ENCODE measurements at regions not wholly inside any gene's neighbourhood (a gene's known extent, or its start where the extent isn't known, plus 50 kb on each side); places are given as distances from the start of the nearest gene placed in this dataset.

DNA sequence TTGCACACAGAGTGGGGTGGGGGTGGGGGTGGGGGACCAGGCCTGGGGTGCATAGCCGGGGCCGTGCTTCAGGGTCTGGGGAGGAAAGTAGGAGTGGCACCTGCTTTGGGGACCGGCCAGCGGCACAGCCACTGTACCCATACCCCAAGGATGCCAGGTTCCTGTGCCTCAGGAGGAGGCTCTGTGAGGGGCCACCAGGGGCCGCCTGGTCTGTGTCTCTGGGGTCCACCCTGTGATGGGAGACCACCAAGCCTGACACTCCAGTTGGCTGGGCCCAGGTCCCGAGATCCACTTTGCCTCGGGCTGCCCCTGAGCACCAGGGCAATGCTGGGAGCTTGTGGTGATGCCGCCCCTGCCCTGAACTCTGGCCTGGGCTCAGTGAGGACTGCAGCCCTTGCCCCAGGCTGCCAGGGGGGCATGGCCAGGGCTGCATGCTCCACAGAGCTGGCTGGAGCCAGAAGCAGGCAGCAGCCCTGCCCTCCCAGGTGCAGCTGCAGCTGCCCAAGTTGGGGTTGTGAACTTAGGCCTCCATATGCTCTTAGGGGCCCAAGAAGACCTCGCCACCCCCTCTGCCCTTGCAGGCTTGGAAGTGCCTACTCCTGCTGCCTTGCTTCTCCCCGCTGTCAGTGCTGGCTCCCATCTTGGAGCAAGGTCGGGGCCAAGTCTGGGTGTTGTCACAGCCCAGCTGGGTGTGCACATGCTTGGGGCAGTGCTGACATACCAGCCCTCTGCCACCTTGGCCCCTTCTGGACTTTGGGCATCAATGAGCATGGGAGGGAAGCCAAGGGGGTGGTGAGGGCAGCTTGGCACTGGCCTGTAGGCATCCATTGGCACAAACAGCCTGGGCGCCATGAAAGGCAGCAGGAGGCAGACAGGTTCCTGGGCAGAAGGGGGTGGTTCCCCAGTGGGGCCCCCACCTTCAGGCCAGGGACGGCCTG is 123.3 kb upstream of the THY1 start:
- Histone ChIP-seq H3K36me3 (ENCODE audit: insufficient read depth, low read length) (no peaks in the 10 kb centered on the region), H3K9me3 (ENCODE audit: insufficient read depth, low read depth, low read length) (peaks cover 10% of the 10 kb centered on the region; the same call in 1 of the 2 replicates), H3K27ac (ENCODE audit: low read depth, low read length) (no peak overlapping the region), H3K4me3 (ENCODE audit: low read length) (no peak overlapping the region), H3K27me3 (ENCODE audit: insufficient read depth, low read length) (no peaks in the 10 kb centered on the region), H3K9ac (ENCODE audit: low read depth, low read length) (no peak overlapping the region), H3K4me1 (ENCODE audit: insufficient read depth, low read length) (no peaks in the 10 kb centered on the region)
- 94% methylated on average over 13 of the region's 13 CpGs for WGBS

DNA sequence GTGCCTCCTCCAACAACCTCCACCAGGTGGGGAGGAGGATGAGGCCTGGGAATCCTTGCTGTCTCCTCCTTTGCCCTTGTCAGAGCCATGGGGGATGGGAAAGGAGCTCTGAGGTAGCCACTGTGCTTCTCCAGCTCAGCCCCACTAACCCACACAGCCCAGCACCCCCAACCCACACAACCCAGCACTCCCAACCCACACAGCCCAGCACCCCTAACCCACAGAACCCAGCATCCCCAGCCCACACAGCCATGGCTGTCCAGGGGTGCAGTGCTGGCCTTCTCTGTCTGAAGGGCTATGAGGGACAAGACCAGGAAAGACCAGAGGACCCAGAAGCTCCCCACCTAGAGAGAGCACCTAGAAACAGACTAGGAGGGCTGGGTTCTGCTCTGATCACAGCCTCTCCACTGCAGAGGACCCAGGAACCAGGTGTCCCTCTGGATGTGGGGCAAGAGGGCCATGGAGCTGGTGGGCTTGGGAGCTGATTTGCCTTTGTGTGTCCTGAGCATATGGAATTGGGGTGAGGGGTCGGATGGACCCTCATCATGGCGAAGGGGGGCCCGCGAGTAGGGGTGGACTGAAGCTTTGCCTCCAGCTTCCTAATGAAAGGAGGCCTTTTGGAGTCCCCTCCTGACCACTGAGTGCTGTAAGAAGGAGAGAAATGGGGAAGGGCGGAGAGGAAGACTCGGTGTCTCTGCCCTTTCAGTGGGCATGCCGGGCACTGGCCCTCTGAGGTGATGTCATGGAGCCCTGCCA is 117.6 kb upstream of the THY1 start:
- no peak overlapping the region for H3K4me3 ChIP-seq (ENCODE audit: low read length)
- no peak overlapping the region for H3K27ac ChIP-seq (ENCODE audit: low read depth, low read length)
- no peaks in the 10 kb centered on the region for H3K27me3 ChIP-seq (ENCODE audit: insufficient read depth, low read length)
- H3K9ac ChIP-seq (ENCODE audit: low read depth, low read length): no peak overlapping the region
- WGBS: 96% methylated on average over 7 of the region's 7 CpGs
- H3K36me3 ChIP-seq (ENCODE audit: insufficient read depth, low read length): no peaks in the 10 kb centered on the region
- H3K4me1 ChIP-seq (ENCODE audit: insufficient read depth, low read length): no peaks in the 10 kb centered on the region
- no peaks in the 10 kb centered on the region for H3K9me3 ChIP-seq (ENCODE audit: insufficient read depth, low read depth, low read length)

DNA sequence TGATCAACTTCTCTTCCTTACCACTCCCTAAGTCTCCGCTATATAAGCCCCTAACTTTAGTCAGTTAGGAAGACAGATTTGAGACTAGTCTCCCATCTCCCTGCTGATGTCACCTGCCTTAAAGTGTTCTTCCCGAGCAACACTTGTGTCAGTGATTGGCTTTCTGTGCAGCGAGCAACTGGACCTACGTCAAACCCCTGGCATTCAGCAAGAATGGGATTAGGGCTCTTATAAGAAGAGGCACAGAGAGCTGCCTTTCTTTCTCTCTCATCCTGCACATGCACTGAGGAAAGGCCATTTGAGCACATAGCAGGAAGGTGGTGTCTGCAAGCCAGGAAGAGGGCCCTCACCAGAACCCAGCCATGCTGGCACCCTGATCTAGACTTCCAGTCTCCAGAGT is 116.6 kb upstream of the THY1 start:
- H3K36me3 ChIP-seq (ENCODE audit: insufficient read depth, low read length): no peaks in the 10 kb centered on the region
- H3K4me1 ChIP-seq (ENCODE audit: insufficient read depth, low read length): no peaks in the 10 kb centered on the region
- no peaks in the 10 kb centered on the region for H3K27me3 ChIP-seq (ENCODE audit: insufficient read depth, low read length)
- WGBS: 96% methylated on average over 4 of the region's 4 CpGs
- no peaks in the 10 kb centered on the region for H3K9me3 ChIP-seq (ENCODE audit: insufficient read depth, low read depth, low read length)
- no peak overlapping the region for H3K27ac ChIP-seq (ENCODE audit: low read depth, low read length)
- H3K9ac ChIP-seq (ENCODE audit: low read depth, low read length): no peak overlapping the region
- H3K4me3 ChIP-seq (ENCODE audit: low read length): no peak overlapping the region

DNA sequence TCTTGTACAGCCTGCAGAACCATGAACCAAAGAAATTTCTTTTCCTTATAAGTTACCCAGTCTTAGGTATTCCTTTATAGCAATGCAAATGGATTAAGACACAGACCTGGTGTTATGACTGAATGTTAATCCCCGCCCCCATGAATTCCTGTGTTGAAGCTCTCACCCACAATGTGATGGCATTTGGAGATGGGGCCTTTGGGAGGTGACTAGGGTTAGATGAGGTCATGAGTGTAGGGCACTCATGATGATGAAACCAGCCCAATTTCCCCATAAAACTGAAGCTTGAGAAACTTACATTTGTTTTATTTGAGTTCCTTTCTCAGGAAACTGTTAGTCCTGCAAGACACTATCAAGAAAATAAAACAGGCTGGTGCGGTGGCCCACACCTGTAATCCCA is 115.8 kb upstream of the THY1 start:
- Histone ChIP-seq H3K36me3 (ENCODE audit: insufficient read depth, low read length) (no peaks in the 10 kb centered on the region), H3K4me3 (ENCODE audit: low read length) (no peak overlapping the region), H3K9me3 (ENCODE audit: insufficient read depth, low read depth, low read length) (no peaks in the 10 kb centered on the region), H3K27me3 (ENCODE audit: insufficient read depth, low read length) (no peaks in the 10 kb centered on the region), H3K27ac (ENCODE audit: low read depth, low read length) (no peak overlapping the region), H3K4me1 (ENCODE audit: insufficient read depth, low read length) (no peaks in the 10 kb centered on the region), H3K9ac (ENCODE audit: low read depth, low read length) (no peak overlapping the region)
- WGBS: 91% methylated on average over 2 of the region's 2 CpGs

DNA sequence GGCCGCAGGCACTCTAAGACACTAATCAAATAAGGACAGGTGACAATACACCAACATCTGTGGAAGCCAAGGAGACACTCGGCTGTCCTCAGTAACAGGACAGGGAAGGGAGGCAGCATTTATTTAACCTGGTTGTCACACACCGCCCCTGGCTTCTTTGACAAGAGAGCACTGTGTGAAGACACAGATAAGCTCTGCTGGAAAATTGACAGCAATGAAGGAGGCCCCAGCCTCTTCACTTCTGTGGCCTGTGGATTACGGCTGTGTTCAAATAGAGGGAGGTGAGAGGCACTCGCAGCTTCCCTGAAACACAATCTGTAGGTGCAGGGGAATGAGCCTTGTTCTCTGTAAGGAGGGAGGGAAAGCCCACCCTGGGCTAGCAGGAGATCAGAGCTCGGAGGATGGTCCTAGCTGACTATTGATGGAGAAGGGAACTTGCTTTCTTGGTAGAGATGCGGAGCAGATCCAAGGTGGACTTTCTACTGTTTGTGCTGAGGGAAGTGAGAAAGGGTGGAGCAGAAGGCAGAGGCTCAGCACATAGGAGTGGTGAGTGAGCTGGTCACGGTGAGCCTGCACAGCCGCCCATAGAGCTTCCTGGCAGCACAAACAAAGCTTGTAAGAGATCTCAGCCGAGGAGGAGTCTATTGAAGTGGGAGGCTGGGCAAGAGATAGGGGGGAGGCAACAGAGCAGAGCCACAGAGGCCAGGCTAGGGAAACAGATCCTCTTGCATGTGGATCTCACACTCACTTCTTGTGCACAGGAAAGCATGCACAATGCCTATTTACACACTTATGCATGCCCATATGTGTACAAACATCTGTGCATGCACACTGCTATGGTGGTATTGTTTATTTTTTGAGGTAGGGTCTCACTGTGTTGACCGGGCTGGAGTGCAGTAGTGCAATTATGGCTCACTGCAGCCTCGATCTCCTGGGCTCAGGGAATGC is 114.6 kb upstream of the THY1 start:
- Histone ChIP-seq H3K4me1 (ENCODE audit: insufficient read depth, low read length) (no peaks in the 10 kb centered on the region), H3K9me3 (ENCODE audit: insufficient read depth, low read depth, low read length) (no peaks in the 10 kb centered on the region), H3K36me3 (ENCODE audit: insufficient read depth, low read length) (no peaks in the 10 kb centered on the region), H3K27me3 (ENCODE audit: insufficient read depth, low read length) (no peaks in the 10 kb centered on the region), H3K27ac (ENCODE audit: low read depth, low read length) (no peak overlapping the region), H3K4me3 (ENCODE audit: low read length) (no peak overlapping the region), H3K9ac (ENCODE audit: low read depth, low read length) (no peak overlapping the region)
- WGBS: 61% methylated on average over 12 of the region's 12 CpGs

DNA sequence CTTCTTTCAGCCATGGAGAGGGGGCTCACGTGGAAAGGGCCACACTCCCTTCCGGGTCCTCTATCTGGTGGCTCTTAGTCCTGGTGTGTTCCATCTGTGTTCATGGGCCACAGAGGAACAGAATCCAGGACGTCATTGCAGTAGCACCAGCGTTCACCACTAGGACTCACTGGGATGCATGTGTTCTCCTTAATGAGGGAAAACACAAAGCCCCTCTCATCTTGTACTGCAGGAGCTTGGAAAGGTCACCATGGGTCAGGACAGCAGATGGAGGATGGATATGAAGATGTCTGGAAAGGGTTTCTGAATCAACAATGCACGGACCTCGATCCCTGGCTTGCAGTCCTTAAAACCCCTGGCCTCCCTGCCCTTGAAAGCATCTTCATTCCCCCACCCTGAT is 113.8 kb upstream of the THY1 start:
- no peaks in the 10 kb centered on the region for H3K4me1 ChIP-seq (ENCODE audit: insufficient read depth, low read length)
- H3K36me3 ChIP-seq (ENCODE audit: insufficient read depth, low read length): no peaks in the 10 kb centered on the region
- 90% methylated on average over 6 of the region's 6 CpGs for WGBS
- H3K27me3 ChIP-seq (ENCODE audit: insufficient read depth, low read length): 0 out of 2 replicates have a peak, but pooled peaks cover 4% of the 10 kb centered on the region
- no peak overlapping the region for H3K27ac ChIP-seq (ENCODE audit: low read depth, low read length)
- no peak overlapping the region for H3K9ac ChIP-seq (ENCODE audit: low read depth, low read length)
- H3K9me3 ChIP-seq (ENCODE audit: insufficient read depth, low read depth, low read length): no peaks in the 10 kb centered on the region
- no peak overlapping the region for H3K4me3 ChIP-seq (ENCODE audit: low read length)

DNA sequence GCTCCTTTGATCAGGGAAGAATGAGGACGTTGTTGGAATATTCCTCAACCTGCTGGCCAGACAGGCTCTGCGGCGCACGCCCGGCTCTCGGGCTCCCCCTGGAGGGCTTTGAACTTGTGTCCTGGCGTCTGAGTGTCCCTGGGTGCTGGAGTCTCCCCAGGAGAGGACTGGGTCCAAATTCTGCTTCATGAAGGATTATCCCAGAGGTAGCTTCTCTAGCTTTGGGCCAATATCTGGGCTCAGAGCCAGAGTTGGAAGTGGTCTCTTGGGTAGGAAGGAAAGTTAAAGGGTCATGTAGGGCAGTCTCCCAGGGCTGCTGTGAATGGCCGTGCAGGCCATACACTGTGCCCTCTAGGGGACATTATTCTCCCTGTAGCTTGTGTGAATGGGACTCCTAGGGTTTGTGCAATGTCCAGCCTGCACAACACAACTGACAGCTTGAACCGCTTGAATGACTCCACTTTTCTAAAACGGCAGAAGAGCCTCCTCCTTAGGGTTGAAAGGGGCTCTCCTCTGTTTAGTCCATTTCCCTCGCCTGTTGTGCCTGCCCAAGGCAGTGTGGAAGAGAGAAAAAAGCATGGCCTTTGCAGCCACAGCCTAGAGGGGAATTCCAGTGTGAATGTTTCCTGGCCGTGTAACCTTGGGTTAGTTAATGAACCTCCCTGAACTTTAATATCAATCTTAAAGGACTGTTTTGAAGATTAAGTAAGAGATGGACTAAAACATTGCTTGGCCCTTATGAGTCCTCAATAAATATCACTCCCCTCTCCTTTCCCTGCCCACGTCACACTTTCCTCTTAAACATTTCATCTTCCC is 111.2 kb upstream of the THY1 start:
- 0 out of 2 replicates have a peak, but pooled peaks cover 4% of the 10 kb centered on the region for H3K27me3 ChIP-seq (ENCODE audit: insufficient read depth, low read length)
- no peak overlapping the region for H3K9ac ChIP-seq (ENCODE audit: low read depth, low read length)
- 28% methylated on average over 12 of the region's 13 CpGs for WGBS
- H3K27ac ChIP-seq (ENCODE audit: low read depth, low read length): no peak overlapping the region
- no peaks in the 10 kb centered on the region for H3K9me3 ChIP-seq (ENCODE audit: insufficient read depth, low read depth, low read length)
- H3K4me3 ChIP-seq (ENCODE audit: low read length): no peak overlapping the region
- no peaks in the 10 kb centered on the region for H3K36me3 ChIP-seq (ENCODE audit: insufficient read depth, low read length)
- H3K4me1 ChIP-seq (ENCODE audit: insufficient read depth, low read length): no peaks in the 10 kb centered on the region

DNA sequence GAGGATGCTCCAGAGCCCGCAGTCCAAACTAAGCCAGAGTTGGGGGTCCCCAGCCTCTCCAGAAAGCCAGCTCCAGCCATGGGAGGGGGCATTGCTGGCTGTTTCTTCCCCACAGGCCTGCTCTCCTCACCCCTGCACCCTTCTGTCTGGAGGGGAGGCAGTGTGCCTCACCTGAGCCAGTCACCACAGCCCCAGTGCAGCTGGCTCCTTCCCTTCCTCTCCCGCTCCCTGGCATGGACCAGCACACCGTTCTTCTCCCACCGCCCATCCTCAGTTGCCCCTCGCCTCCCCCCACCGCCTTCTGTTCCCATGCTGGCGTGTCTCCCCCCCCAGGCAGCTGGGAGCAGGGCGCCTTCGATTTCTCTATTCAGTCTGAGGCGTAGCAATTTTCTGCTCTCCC is 110.5 kb upstream of the THY1 start:
- 0 out of 2 replicates have a peak, but pooled peaks cover 4% of the 10 kb centered on the region for H3K27me3 ChIP-seq (ENCODE audit: insufficient read depth, low read length)
- H3K4me1 ChIP-seq (ENCODE audit: insufficient read depth, low read length): no peaks in the 10 kb centered on the region
- no peak overlapping the region for H3K27ac ChIP-seq (ENCODE audit: low read depth, low read length)
- H3K9ac ChIP-seq (ENCODE audit: low read depth, low read length): no peak overlapping the region
- 83% methylated on average over 10 of the region's 10 CpGs for WGBS
- no peaks in the 10 kb centered on the region for H3K9me3 ChIP-seq (ENCODE audit: insufficient read depth, low read depth, low read length)
- H3K4me3 ChIP-seq (ENCODE audit: low read length): no peak overlapping the region
- H3K36me3 ChIP-seq (ENCODE audit: insufficient read depth, low read length): no peaks in the 10 kb centered on the region

DNA sequence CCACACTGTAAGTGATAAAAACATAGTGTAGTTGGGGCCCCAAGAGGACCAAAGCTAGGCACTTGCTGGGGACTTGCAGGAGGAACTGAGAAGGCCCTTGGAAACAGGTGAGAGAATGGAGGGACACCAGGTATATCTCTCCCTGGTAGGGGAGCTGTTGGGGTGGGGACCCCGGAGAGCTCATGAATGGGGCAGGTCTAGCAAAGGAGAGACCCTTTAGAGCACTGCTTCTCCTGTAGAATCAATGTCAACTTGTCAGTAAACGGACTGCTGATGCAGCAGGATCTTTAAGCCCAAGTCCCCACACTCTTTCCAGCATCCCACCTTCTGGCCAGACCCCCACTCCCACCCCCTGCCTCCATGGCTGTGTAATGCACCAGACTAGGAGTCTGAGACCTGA is 109.6 kb upstream of the THY1 start:
- Histone ChIP-seq H3K4me3 (ENCODE audit: low read length) (no peak overlapping the region), H3K9me3 (ENCODE audit: insufficient read depth, low read depth, low read length) (no peaks in the 10 kb centered on the region), H3K27ac (ENCODE audit: low read depth, low read length) (no peak overlapping the region), H3K36me3 (ENCODE audit: insufficient read depth, low read length) (no peaks in the 10 kb centered on the region), H3K9ac (ENCODE audit: low read depth, low read length) (no peak overlapping the region), H3K4me1 (ENCODE audit: insufficient read depth, low read length) (no peaks in the 10 kb centered on the region), H3K27me3 (ENCODE audit: insufficient read depth, low read length) (0 out of 2 replicates have a peak, but pooled peaks cover 4% of the 10 kb centered on the region)
- WGBS: 89% methylated on average over 2 of the region's 2 CpGs

DNA sequence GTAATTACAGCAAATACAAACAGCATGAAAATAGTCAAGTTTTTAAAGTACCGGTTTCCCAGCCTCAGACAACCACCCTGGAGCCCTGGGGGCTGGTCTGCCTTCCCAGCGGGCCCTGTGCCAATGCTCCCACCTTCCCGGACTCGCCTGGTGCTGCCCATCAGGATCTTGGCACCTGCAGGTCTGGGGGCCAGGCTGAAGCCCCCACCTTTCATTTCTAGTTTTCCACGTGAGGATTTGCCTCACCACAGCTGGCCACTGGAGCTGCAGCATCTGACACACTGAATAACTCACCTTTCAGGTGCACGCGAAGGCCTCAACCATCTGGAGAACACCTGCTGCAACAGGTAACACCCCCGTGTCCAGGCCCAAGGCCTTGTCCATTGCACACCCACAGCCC is 108.7 kb upstream of the THY1 start:
- H3K4me3 ChIP-seq (ENCODE audit: low read length): no peak overlapping the region
- no peak overlapping the region for H3K27ac ChIP-seq (ENCODE audit: low read depth, low read length)
- no peaks in the 10 kb centered on the region for H3K4me1 ChIP-seq (ENCODE audit: insufficient read depth, low read length)
- H3K9ac ChIP-seq (ENCODE audit: low read depth, low read length): no peak overlapping the region
- no peaks in the 10 kb centered on the region for H3K9me3 ChIP-seq (ENCODE audit: insufficient read depth, low read depth, low read length)
- 87% methylated on average over 8 of the region's 8 CpGs for WGBS
- 0 out of 2 replicates have a peak, but pooled peaks cover 4% of the 10 kb centered on the region for H3K27me3 ChIP-seq (ENCODE audit: insufficient read depth, low read length)
- no peaks in the 10 kb centered on the region for H3K36me3 ChIP-seq (ENCODE audit: insufficient read depth, low read length)
